Heart right ventricle (tissue), 16 donors: ENCODE measurements at regions not wholly inside any gene's neighbourhood (a gene's known extent, or its start where the extent isn't known, plus 50 kb on each side); places are given as distances from the start of the nearest gene placed in this dataset.

ENCODE experiments used
- ATAC-seq, 8 donors: fragments of 200-7000 bp; cut with Tn5 transposase; one replicate each; pipeline ENCODE4 v1.9.1; 2020; ENCODE audit warnings: mild to moderate bottlenecking in 8 of 8, moderate library complexity in 8 of 8, moderate number of reproducible peaks in 1 of 8
- DNase-seq, 2 donors: peaks; one replicate each; pipeline ENCODE4 v3.0.0-alpha.2; 2020
- H3K27ac ChIP-seq, 10 donors: fragments of 200-600 bp; sonication (generic) in 2 of 10; one replicate each; pipeline versions ENCODE4 v1.5.0 to v1.8.0; 2020 to 2022; ENCODE audit warnings: mild to moderate bottlenecking in 3 of 10
- H3K27me3 ChIP-seq, 7 donors: fragments of 200-600 bp; one replicate each; pipeline ENCODE4 v1.8.0; 2021 to 2022; ENCODE audit warnings: mild to moderate bottlenecking in 2 of 7
- H3K36me3 ChIP-seq, 9 donors: fragments of 200-600 bp; sonication (generic) in 1 of 9; one replicate each; pipeline versions ENCODE4 v1.5.0 to v1.8.0; 2020 to 2022; ENCODE audit warnings: mild to moderate bottlenecking in 2 of 9
- H3K4me1 ChIP-seq, 9 donors: fragments of 200-600 bp; sonication (generic) in 1 of 9; one replicate each; pipeline versions ENCODE4 v1.5.0 to v1.8.0; 2020 to 2022; ENCODE audit warnings: mild to moderate bottlenecking in 4 of 9
- H3K4me3 ChIP-seq, 10 donors: fragments of 200-600 bp; sonication (generic) in 2 of 10; one replicate each; pipeline versions ENCODE4 v1.5.0 to v1.8.0; 2020 to 2022; ENCODE audit warnings: mild to moderate bottlenecking in 7 of 10, moderate library complexity in 2 of 10
- H3K9me3 ChIP-seq, 11 donors: fragments of 200-600 bp in 10 of 11; sonication (generic) in 2 of 11; one replicate each; pipeline versions ENCODE4 v1.5.0 to v1.8.0; 2013 to 2022; ENCODE audit warnings: mild to moderate bottlenecking in 2 of 11, control low read depth in 1 of 11, moderate library complexity in 1 of 11
- CTCF ChIP-seq, 9 donors: fragments of 200-600 bp; sonication (generic) in 2 of 9; IDR thresholded peaks; one replicate each; pipeline versions ENCODE4 v1.5.0 to v1.8.0; 2021 to 2022; ENCODE audit warnings: antibody characterized with exemption in 9 of 9, mild to moderate bottlenecking in 5 of 9, moderate library complexity in 1 of 9
- WGBS, 2 donors: extraction: QIAGEN DNeasy Blood & Tissue Kit; methylation state at CpG; one replicate each; pipeline ENCODE4 v1.1.7; 2013; ENCODE audit warnings: inconsistent platforms in 1 of 2; 5-methylcytosine and 5-hydroxymethylcytosine counted together
- intact Hi-C, 10 donors: fragments of 100-400 bp; cut with DNase I; formaldehyde crosslinking; loops; one replicate each; pipeline versions ENCODE4 v1.11.1 to v1.14.2; 2022
- donor health status: Arrhythmogenic right ventricular cardiomyopathy.
- donor health status: ischemic (EF 13 %, LVEDD 7.1; RV severe dilation, severe dysfunction).
- donor health status: healthy with polysubstance abuse.
- donor health status: DM: no; HTN: yes; CAD: no.
- donor health status: DM: no; HTN: no; CAD: no.
- donor health status: ischemic (EF 25% LVEDD 6.9; RV normal size, moderate dysfunction).
- donor health status: ischemic (EF 25% LVEDD 5.7; RV mildly dilated, moderate dysfunction).
- donor health status: healthy.
- donor health status: DM: yes; HTN: yes; CAD: no.
- donor health status: Ischemic cardiomyopathy.
- donor health status: ischemic (EF 35%, LVEDD 5.7; RV mildly dilated, moderate dysfunction).
- donor health status: nonischemic (EF 11% LVEDD 7.7; RV severe dilation, severe dysfunction).
- donor health status: DM: yes; HTN: yes; CAD: no.
- donor health status: PGD.
- donor health status: ischemic (EF 29% LVEDD 5.4; RV normal size, mild dysfunction).
- donor health status: nonischemic (EF 23%, LVEDD 6.1; RV moderate dilation, normal function).

GRCh38 chr10:129310881-129311280 is 156.2 kb upstream of the MGMT start:
- ATAC-seq, result no peak
- WGBS, 2 donors, result 66 to 72% methylated on average over 4 of the region's 4 CpGs
- intact Hi-C loops, result no loop called here

GRCh38 chr10:129319934-129320333 is 147.1 kb upstream of the MGMT start:
- intact Hi-C loops, result no loop called here
- Histone ChIP-seq H3K27ac (no peak overlapping the region), H3K9me3 (peaks cover 0 to 59% (median 21%) of the 10 kb centered on the region in 11 donors), H3K4me3 (no peak overlapping the region), H3K36me3 (no peaks in the 10 kb centered on the region), H3K27me3 (peaks cover 0 to 3% (median 0%) of the 10 kb centered on the region in 7 donors), H3K4me1 (peaks cover 0 to 5% (median 0%) of the 10 kb centered on the region in 9 donors)
- no peak for TF ChIP-seq CTCF (IDR thresholded peaks at IDR 0.05)
- 83 to 98% methylated on average over 1 of the region's 1 CpG for WGBS, 2 donors
- DNase-seq (no peak), ATAC-seq (no peak)

More at GRCh38 chr10:129310881-129311280, 156.2 kb upstream of the MGMT start:
- no peaks in the 10 kb centered on the region for H3K36me3 ChIP-seq
- TF ChIP-seq CTCF (IDR thresholded peaks at IDR 0.05), result no peak
- H3K9me3 ChIP-seq, result peaks cover 0 to 8% (median 1%) of the 10 kb centered on the region in 11 donors
- DNase-seq, result no peak
- H3K4me3 ChIP-seq, result no peak overlapping the region
- H3K27me3 ChIP-seq, result no peaks in the 10 kb centered on the region
- H3K27ac ChIP-seq, result no peak overlapping the region
- peaks cover 0 to 19% (median 0%) of the 10 kb centered on the region in 9 donors for H3K4me1 ChIP-seq

- no peak for DNase-seq
- Histone ChIP-seq H3K27ac (no peak overlapping the region), H3K27me3 (peaks cover 0 to 4% (median 0%) of the 10 kb centered on the region in 7 donors), H3K9me3 (peaks cover 0 to 56% (median 21%) of the 10 kb centered on the region in 11 donors), H3K4me3 (no peak overlapping the region), H3K36me3 (no peaks in the 10 kb centered on the region), H3K4me1 (peaks cover 0 to 5% (median 0%) of the 10 kb centered on the region in 9 donors)
- WGBS, 2 donors, result 64 to 83% methylated on average over 1 of the region's 1 CpG
- no peak for TF ChIP-seq CTCF (IDR thresholded peaks at IDR 0.05)
- ATAC-seq, result no peak
- intact Hi-C loops, result no loop called here
Observed at GRCh38 chr10:129320340-129320739, 146.7 kb upstream of the MGMT start.

- H3K36me3 ChIP-seq, result no peaks in the 10 kb centered on the region
- peaks cover 0 to 8% (median 0%) of the 10 kb centered on the region in 7 donors for H3K27me3 ChIP-seq
- H3K4me1 ChIP-seq, result peaks cover 0 to 5% (median 0%) of the 10 kb centered on the region in 9 donors
- ATAC-seq (no peak), DNase-seq (no peak)
- H3K27ac ChIP-seq, result no peak overlapping the region
- no peak overlapping the region for H3K4me3 ChIP-seq
- TF ChIP-seq CTCF (IDR thresholded peaks at IDR 0.05), result no peak
- peaks cover 0 to 42% (median 14%) of the 10 kb centered on the region in 11 donors for H3K9me3 ChIP-seq
- 46 to 71% methylated on average over 10 of the region's 10 CpGs for WGBS, 2 donors
- intact Hi-C loops, result no loop called here
Observed at GRCh38 chr10:129321727-129322126, 145.3 kb upstream of the MGMT start.
